Middle frontal gyrus (tissue), 1 donor: ENCODE measurements at regions not wholly inside any gene's neighbourhood (a gene's known extent, or its start where the extent isn't known, plus 50 kb on each side); places are given as distances from the start of the nearest gene placed in this dataset.

Experiments used
- DNase-seq: peaks from one replicate; pipeline ENCODE4 v3.0.0-alpha.2; 2015; ENCODE audit warnings: low spot score; ENCODE audit errors: extremely low spot score

- DNase-seq = no peak
These were observed 120.2 kb upstream of the MLN start for GRCh38 chr6:33923857-33924514.

- DNase-seq = no peak
These were observed 117.9 kb upstream of the MLN start for GRCh38 chr6:33921745-33922144.

- DNase-seq = no peak
These were observed 114.4 kb upstream of the MLN start for GRCh38 chr6:33918175-33918695.

GRCh38 chr6:33915134-33915533, 111.3 kb upstream of the MLN start:
- no peak for DNase-seq

GRCh38 chr6:33914645-33915044, 110.8 kb upstream of the MLN start:
- peak; percentile 3 for DNase-seq

- no peak for DNase-seq
These were observed 108.4 kb upstream of the MLN start for GRCh38 chr6:33912195-33912594.

GRCh38 chr6:33911488-33911887, 107.7 kb upstream of the MLN start:
- no peak for DNase-seq

GRCh38 chr6:33910594-33910993, 106.8 kb upstream of the MLN start:
- DNase-seq = no peak

- DNase-seq = no peak
These were observed 105.9 kb upstream of the MLN start for GRCh38 chr6:33909737-33910136.

- DNase-seq = no peak
These were observed 104.2 kb upstream of the MLN start for GRCh38 chr6:33908025-33908424.

GRCh38 chr6:33907227-33907626, 103.4 kb upstream of the MLN start:
- DNase-seq = no peak

GRCh38 chr6:33906439-33906838, 102.6 kb upstream of the MLN start:
- DNase-seq = no peak

- DNase-seq = no peak
These were observed 101.3 kb upstream of the MLN start for GRCh38 chr6:33905071-33905609.

- no peak for DNase-seq
These were observed 100.9 kb upstream of the MLN start for GRCh38 chr6:33904747-33905065.

- no peak for DNase-seq
These were observed 100.4 kb upstream of the MLN start for GRCh38 chr6:33904050-33904746.

- DNase-seq = no peak
These were observed 99.8 kb upstream of the MLN start for GRCh38 chr6:33903579-33903978.

GRCh38 chr6:33902457-33902853, 98.7 kb upstream of the MLN start:
- DNase-seq = no peak

- no peak for DNase-seq
These were observed 98.1 kb upstream of the MLN start for GRCh38 chr6:33901822-33902456.

- no peak for DNase-seq
These were observed 95.0 kb upstream of the MLN start for GRCh38 chr6:33898771-33899170.

GRCh38 chr6:33897189-33897780, 93.5 kb upstream of the MLN start:
- DNase-seq = no peak

- DNase-seq = no peak
These were observed 92.8 kb upstream of the MLN start for GRCh38 chr6:33896391-33897188.
